Brain microvascular endothelial cell (primary cell): ENCODE measurements at regions not wholly inside any gene's neighbourhood (a gene's known extent, or its start where the extent isn't known, plus 50 kb on each side); places are given as distances from the start of the nearest gene placed in this dataset.

Experiments used
- DNase-seq: peaks from one replicate; pipeline ENCODE4 v3.0.0-alpha.2; 2020
- H3K27ac ChIP-seq: fragments of 250-450 bp; sonication (Bioruptor Pico); 2 replicates; pipeline ENCODE4 v1.5.1; 2020; ENCODE audit warnings: mild to moderate bottlenecking, moderate library complexity
- H3K27me3 ChIP-seq: fragments of 250-450 bp; sonication (Bioruptor Pico); replicated peaks from 2 replicates; pipeline ENCODE4 v1.5.1; 2020; ENCODE audit warnings: mild to moderate bottlenecking
- H3K36me3 ChIP-seq: fragments of 250-450 bp; sonication (Bioruptor Pico); replicated peaks from 2 replicates; pipeline ENCODE4 v1.5.1; 2020; ENCODE audit warnings: mild to moderate bottlenecking
- H3K4me3 ChIP-seq: 2 replicates; pipeline ENCODE4 v1.5.1; 2011; ENCODE audit warnings: low read depth, mild to moderate bottlenecking, control low read depth, low read length, moderate library complexity
- in situ Hi-C: cut with HindIII; loops from 2 replicates; pipeline ENCODE4 v1.10.0; 2017; ENCODE audit warnings: low sequenced_read_pairs, low pct_ligation_motif_present
- TF ChIP-seq, protein P1 (sequence below): IDR thresholded peaks from 2 replicates; pipeline ENCODE4 v1.5.1; 2011; ENCODE audit warnings: low read depth, mild to moderate bottlenecking, moderate library complexity, low read length, control low read depth, inconsistent platforms; ENCODE audit errors: missing control alignments

DNA sequence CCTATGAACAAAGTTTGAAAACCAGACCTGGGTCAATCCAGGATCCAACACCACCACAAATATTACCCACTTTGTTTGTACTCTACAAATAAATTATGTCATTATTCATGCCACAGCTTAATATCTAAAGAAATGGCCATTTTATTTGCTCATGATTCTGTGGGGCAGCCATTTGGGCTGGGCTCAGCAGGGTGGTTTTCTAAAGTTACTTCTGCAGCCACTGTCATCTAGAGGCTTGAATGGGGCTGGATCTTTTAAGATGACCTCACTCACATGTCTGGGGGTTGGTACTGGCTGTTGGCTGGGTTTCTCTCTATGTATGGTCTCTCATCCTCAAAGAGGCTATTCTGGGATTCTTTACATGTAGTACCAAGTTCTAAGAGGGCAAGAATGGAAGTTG lies 96.2 kb downstream of the VCPKMT start:
- in situ Hi-C loops, result no loop called here
- H3K27ac ChIP-seq, result no peak overlapping the region
- H3K4me3 ChIP-seq, result no peak overlapping the region
- TF ChIP-seq, protein P1, sequence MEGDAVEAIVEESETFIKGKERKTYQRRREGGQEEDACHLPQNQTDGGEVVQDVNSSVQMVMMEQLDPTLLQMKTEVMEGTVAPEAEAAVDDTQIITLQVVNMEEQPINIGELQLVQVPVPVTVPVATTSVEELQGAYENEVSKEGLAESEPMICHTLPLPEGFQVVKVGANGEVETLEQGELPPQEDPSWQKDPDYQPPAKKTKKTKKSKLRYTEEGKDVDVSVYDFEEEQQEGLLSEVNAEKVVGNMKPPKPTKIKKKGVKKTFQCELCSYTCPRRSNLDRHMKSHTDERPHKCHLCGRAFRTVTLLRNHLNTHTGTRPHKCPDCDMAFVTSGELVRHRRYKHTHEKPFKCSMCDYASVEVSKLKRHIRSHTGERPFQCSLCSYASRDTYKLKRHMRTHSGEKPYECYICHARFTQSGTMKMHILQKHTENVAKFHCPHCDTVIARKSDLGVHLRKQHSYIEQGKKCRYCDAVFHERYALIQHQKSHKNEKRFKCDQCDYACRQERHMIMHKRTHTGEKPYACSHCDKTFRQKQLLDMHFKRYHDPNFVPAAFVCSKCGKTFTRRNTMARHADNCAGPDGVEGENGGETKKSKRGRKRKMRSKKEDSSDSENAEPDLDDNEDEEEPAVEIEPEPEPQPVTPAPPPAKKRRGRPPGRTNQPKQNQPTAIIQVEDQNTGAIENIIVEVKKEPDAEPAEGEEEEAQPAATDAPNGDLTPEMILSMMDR, result no peak
- no peak for DNase-seq
- H3K27me3 ChIP-seq, result no peaks in the 10 kb centered on the region
- no peaks in the 10 kb centered on the region for H3K36me3 ChIP-seq

DNA sequence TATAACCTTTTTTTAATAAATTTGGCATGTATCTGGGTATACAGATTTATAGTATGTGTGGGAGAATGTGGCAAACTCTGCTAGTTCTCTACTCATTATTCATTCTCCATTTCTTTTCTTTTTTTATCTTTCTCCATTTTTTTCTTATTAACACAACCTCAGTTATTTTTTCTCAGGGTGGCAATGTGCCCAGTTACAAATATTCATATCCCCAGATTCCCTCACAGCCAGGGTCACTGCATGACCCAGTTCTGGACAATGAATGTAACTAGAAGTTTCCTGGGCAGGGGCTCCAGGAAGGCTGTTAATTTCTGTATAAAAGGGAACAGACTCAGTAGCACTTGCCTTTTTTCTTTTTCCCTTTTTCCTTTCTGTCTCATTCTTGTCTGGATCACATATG lies 95.6 kb downstream of the VCPKMT start:
- no peak overlapping the region for H3K27ac ChIP-seq
- TF ChIP-seq, protein P1, result no peak
- H3K27me3 ChIP-seq, result no peaks in the 10 kb centered on the region
- DNase-seq, result no peak
- in situ Hi-C loops, result no loop called here
- H3K4me3 ChIP-seq, result no peak overlapping the region
- no peaks in the 10 kb centered on the region for H3K36me3 ChIP-seq

DNA sequence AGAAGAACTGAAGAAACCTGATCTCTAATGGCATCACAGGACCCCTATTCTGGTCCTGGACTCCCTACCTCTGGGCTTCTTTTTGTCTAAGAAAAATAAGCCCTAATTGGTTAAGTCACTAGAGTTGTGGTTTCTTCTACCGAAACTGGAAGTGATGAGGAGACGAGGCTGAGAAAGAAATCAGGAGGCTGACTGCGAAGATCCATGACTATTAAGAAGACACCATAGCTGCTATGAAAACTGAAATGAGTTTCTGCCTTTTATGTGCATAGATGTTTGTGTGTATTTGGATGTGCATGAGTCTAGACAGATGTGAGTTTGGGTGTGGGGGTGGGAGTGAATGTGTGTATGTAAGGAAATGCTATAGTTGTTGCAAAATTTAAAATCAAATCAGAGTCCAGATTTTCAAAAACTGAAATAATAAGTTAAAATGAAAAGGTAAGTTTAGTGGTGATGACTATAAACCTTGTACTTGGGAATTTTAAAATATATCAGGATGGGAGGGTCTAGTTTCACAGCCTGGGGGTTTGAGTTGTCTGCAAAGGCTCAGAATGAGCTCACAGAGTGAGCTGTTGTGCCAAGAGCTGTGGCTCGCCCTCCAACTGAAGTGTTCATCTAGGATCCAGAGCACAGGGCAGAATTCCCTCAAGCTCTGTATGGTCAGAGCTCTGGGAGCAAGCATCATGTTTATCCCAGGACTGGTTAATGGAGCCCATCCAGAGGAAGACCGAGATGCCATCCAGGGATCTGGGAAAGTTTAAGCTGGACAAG lies 94.9 kb downstream of the VCPKMT start:
- in situ Hi-C loops, result no loop called here
- no peaks in the 10 kb centered on the region for H3K27me3 ChIP-seq
- no peak for DNase-seq
- TF ChIP-seq, protein P1, result no peak
- no peak overlapping the region for H3K27ac ChIP-seq
- no peaks in the 10 kb centered on the region for H3K36me3 ChIP-seq
- H3K4me3 ChIP-seq, result no peak overlapping the region

DNA sequence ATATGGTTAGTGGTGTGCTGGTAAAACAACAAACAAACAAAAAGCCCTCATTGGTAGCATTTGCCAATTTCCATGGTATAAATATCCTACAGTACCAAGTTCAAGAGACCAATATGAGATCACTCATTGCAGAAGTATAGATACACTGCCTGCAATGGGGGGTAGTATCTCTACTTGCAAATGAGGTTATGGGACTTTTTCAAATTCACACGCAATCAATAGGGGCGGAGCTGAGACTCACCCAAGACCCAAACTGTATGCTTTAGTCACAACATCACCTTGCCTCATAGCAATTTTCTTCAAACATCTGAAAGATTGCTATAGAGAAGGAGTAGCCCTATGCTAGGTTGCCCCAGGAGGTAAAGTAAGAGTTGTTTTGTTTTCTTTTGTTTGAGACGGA lies 93.7 kb downstream of the VCPKMT start:
- DNase-seq, result no peak
- H3K4me3 ChIP-seq, result no peak overlapping the region
- TF ChIP-seq, protein P1, result no peak
- no peaks in the 10 kb centered on the region for H3K27me3 ChIP-seq
- no peaks in the 10 kb centered on the region for H3K36me3 ChIP-seq
- H3K27ac ChIP-seq, result no peak overlapping the region
- in situ Hi-C loops, result no loop called here

DNA sequence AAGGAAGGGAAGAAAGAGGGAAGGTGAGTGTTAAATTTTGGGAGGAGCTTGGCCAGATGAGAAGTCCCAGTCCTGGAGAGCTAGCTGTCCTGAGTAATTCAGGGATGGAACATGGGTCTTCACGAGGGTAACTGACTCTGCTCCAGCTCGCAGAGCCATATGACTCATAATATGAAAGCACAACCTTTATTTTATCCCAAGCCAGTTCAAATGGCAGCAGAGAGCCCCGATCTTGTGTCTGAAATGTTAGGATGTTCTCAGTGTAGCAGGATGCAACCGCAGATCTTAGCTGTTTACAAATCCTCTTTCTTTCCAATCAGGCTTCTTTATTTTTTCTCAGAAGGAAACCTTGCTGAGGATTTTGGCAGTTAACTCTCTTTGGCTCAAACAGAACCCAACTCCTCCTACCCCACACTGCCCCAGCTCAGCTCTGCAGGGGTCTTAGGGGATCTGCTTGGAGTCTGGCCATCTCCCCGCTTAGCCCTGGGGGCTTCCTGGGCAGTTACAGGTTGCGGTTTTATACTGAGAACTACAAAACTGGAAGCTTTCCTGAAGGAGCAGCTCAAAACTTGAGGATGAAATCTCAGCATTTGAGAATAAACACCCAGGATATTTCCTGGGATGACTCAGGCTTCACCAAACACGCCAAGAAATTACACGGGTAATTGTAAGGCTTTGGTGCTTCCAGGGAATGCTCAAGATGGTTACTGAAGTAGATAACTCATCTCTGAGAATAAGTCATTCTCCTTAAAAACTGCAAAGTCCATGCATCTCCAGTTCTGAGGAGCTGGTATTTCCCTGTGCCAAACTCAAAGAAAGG lies 92.5 kb downstream of the VCPKMT start:
- TF ChIP-seq, protein P1, result no peak
- peak overlapping the region; percentile 78 for H3K27ac ChIP-seq
- H3K4me3 ChIP-seq, result no peak overlapping the region
- in situ Hi-C loops, result no loop called here
- H3K36me3 ChIP-seq, result no peaks in the 10 kb centered on the region
- DNase-seq, result peak; percentile 53
- no peaks in the 10 kb centered on the region for H3K27me3 ChIP-seq
